ENCODE measurements at regions not wholly inside any gene's neighbourhood (a gene's known extent, or its start where the extent isn't known, plus 50 kb on each side); places are given as distances from the start of the nearest gene placed in this dataset.

GRCh38 chr7:80403686-80404241, 108.1 kb downstream of the GNAT3 start:
- DNase-seq, result no peak

GRCh38 chr7:80401708-80402107, 110.2 kb downstream of the GNAT3 start:
- DNase-seq, result no peak

GRCh38 chr7:80393786-80394185, 118.1 kb downstream of the GNAT3 start:
- DNase-seq, result no peak

GRCh38 chr7:80392229-80393169, 119.4 kb downstream of the GNAT3 start:
- peak; percentile 12 for DNase-seq

GRCh38 chr7:80387634-80388193, 124.2 kb downstream of the GNAT3 start:
- no peak for DNase-seq

GRCh38 chr7:80386686-80387085, 125.2 kb downstream of the GNAT3 start:
- DNase-seq, result no peak

GRCh38 chr7:80385508-80385907, 126.4 kb downstream of the GNAT3 start:
- DNase-seq, result no peak

- DNase-seq, result no peak
Observed at GRCh38 chr7:80380957-80381356, 130.9 kb downstream of the GNAT3 start.

- no peak for DNase-seq
Observed at GRCh38 chr7:80379034-80379982, 132.6 kb downstream of the GNAT3 start.

- DNase-seq, result no peak
Observed at GRCh38 chr7:80374321-80374720, 137.5 kb downstream of the GNAT3 start.

- no peak for DNase-seq
Observed at GRCh38 chr7:80373429-80374032, 138.3 kb downstream of the GNAT3 start.

GRCh38 chr7:80372415-80372814, 139.4 kb downstream of the GNAT3 start:
- DNase-seq, result no peak

GRCh38 chr7:80370587-80370986, 141.3 kb downstream of the GNAT3 start:
- no peak for DNase-seq

GRCh38 chr7:80369321-80369720, 142.5 kb downstream of the GNAT3 start:
- no peak for DNase-seq

- no peak for DNase-seq
Observed at GRCh38 chr7:80362677-80363076, 149.2 kb downstream of the GNAT3 start.

- no peak for DNase-seq
Observed at GRCh38 chr7:80362010-80362618, 149.8 kb downstream of the GNAT3 start.

GRCh38 chr7:80359476-80359875, 152.4 kb downstream of the GNAT3 start:
- no peak for DNase-seq

GRCh38 chr7:80359029-80359428, 152.8 kb downstream of the GNAT3 start:
- no peak for DNase-seq

- no peak for DNase-seq
Observed at GRCh38 chr7:80357530-80357929, 154.3 kb downstream of the GNAT3 start.

GRCh38 chr7:80350430-80350829, 161.4 kb downstream of the GNAT3 start:
- no peak for DNase-seq

GRCh38 chr7:80348223-80348622, 163.6 kb downstream of the GNAT3 start:
- DNase-seq, result no peak

GRCh38 chr7:80347173-80347572, 164.7 kb downstream of the GNAT3 start:
- no peak for DNase-seq
